NCI-H2196 (cell line): ENCODE measurements at regions not wholly inside any gene's neighbourhood (a gene's known extent, or its start where the extent isn't known, plus 50 kb on each side); places are given as distances from the start of the nearest gene placed in this dataset.
"Not testable (repeated sequence)": the region's sequence is repeated elsewhere in the genome, so short reads cannot be mapped to it uniquely, and the experiment has no call there.

Source experiments
- DNase-seq: peaks from one replicate; lab custom pipeline; 2025; ENCODE audit not compliant: unreplicated experiment; lab: John Stamatoyannopoulos, UW

DNA sequence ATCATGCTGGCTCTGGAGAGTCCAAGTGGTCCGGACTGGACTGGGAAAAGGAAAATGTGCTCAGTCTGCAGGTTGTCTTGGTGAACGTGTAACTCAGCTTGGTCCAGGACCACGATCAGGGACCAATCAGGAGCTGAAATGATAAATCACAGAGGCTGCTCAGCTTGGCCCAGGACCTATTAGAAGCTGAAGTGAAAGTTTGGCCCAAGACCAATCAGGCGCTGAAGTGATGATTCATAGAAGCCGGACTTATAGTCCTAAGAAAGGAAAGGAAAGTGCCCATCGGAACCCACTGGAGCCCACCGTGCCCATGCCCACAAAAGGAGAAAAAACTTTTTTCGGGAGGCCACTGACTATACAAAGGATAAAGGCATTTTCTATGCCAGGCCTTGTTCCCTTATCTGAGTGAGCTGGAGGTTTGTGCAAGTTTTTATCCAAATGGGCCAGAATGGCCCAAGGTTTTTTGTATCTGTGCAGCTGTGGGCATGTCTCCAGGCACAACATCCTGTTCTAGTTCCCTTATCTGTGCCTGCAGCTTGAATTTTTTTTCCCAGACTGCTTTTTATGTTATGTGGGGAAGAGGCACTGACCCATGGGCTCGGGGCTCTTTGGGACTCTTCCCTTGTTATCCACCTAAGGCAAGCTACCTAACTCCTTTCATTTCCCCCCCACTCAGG is 194.4 kb downstream of the FAM133A start:
- no peak for DNase-seq

- peak; percentile 44 for DNase-seq
Observed at GRCh38 chrX:93874554-93874953, 200.5 kb downstream of the FAM133A start.

GRCh38 chrX:93875621-93876282 is 201.7 kb downstream of the FAM133A start:
- no peak for DNase-seq

GRCh38 chrX:93921041-93921440 is 247.0 kb downstream of the FAM133A start:
- DNase-seq: not testable (repeated sequence)

- DNase-seq: no peak
Observed at GRCh38 chrX:93932471-93933220, 258.6 kb downstream of the FAM133A start.

GRCh38 chrX:93977641-93978040 is 303.6 kb downstream of the FAM133A start:
- no peak for DNase-seq

DNA sequence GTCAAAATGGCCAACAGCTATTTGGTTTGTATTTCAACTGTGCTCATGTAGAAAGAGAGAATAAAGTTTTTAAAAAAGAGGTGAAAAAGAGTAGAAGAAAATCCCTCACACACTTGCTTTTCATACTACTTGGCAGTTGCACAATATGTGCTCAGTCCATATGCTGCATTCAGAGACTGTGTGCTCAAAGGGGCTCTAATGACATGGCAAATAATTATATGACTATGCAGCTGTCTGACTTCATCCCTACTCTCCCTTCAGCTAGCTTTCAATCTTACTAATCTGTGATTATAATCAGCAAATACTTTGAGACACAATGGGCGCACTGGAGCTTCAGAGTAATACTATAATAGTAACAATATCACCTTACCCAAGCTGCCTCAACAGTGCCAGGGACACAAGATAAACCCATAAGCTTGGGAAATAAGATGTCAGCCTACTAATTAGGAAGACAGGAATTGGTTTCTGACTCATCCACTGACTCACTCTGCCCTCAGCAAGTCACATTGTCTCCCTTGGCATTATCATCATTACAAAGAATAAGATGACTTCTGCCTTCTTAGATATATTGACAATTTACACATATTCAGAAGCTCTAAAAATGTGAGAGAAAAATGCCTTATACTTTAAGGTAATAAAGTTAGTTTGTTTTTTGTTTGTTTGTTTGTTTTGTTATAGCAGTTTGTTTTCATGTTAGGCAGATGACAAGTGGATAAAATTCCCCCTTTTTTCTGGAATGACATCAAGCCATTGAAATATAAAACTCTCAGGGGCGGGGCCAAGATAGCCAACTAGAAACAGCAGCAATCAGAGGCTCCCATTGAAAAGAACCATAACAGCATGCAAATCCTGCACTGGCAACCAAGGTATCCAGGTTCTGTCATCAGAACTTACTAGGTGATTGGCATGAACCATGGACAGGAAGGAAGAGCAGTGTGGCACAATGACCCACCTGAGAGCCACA is 311.6 kb downstream of the FAM133A start:
- DNase-seq: no peak
